ENCODE measurements at regions not wholly inside any gene's neighbourhood (a gene's known extent, or its start where the extent isn't known, plus 50 kb on each side); places are given as distances from the start of the nearest gene placed in this dataset.

DNA sequence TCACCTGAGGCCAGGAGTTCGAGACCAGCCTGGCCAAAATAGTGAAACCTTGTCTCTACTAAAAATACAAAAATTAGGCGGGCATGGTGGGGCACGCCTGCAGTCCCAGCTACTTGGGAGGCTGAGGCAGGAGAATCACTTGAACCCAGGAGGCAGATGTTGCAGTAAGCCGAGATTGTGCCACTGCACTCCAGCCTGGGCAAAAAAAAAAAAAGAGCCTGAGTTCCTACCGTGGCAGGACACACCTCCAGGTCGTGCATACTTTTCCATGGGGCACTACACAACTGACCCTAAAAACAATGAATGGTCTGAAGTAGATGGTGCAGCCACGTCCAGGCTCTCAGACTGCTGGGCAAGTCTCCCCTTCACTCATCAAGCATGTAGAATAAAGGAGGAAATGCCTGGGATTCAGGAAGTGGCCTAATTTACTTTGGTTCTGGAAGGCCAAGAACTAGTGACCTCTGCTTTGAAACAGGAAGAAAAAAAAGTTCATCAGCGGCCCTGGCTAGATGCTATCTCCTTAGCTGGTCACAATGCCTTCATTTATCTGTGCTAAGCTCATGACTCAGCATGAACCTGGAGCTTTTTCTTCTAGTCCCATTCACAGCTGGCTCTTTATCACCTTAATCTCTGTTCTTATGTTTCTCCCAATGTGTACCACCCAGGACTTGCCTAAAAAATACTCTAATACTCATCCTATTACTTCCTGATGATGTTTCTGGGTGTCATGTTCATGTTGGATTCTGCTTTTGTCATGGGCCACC lies 55.8 kb upstream of the OR6J1 start:
- H3K4me1 ChIP-seq (ENCODE audit: control insufficient read depth, insufficient read depth, low read length) = no peaks in the 10 kb centered on the region
- no peaks in the 10 kb centered on the region for H3K27me3 ChIP-seq (ENCODE audit: control insufficient read depth in 1 of 2, insufficient read depth in 2 of 2, low read length in 2 of 2)
- H3K9me3 ChIP-seq (ENCODE audit: control insufficient read depth in 2 of 2, low read length in 2 of 2) = no peaks in the 10 kb centered on the region
- H3K36me3 ChIP-seq (ENCODE audit: control insufficient read depth in 2 of 2, insufficient read depth in 2 of 2, low read length in 2 of 2) = no peaks in the 10 kb centered on the region
- H3K27ac ChIP-seq (ENCODE audit: low read length) = no peak overlapping the region
- no peak overlapping the region for H3K4me3 ChIP-seq (ENCODE audit: low read length in 2 of 2)
- no peak overlapping the region for H3K9ac ChIP-seq (ENCODE audit: low read length in 2 of 2)

DNA sequence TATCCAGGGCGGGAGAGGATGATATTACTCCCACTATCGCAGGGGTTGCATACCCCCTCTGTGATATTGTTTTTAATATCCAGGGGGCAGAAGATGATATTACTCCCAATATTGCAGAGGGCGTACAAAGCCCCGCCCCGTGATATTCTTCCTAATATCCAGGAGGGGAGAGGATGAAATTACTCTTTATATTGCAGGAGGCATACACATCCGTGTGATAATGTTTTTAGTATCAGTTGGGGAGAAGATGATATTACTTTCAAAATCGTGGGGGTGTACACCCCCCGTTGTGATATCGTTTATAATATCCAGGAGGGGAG lies 52.9 kb upstream of the OXA1L start:
- Histone ChIP-seq H3K36me3 (ENCODE audit: control insufficient read depth in 2 of 2, insufficient read depth in 2 of 2, low read length in 2 of 2) (no peaks in the 10 kb centered on the region), H3K4me3 (ENCODE audit: low read length in 2 of 2) (peak overlapping the region in 1 of 2 donors; percentile 17), H3K9me3 (ENCODE audit: control insufficient read depth in 2 of 2, low read length in 2 of 2) (no peaks in the 10 kb centered on the region), H3K27me3 (ENCODE audit: control insufficient read depth in 1 of 2, insufficient read depth in 2 of 2, low read length in 2 of 2) (peaks cover 0 to 1% of the 10 kb centered on the region in 2 donors), H3K9ac (ENCODE audit: low read length in 2 of 2) (no peak overlapping the region), H3K4me1 (ENCODE audit: control insufficient read depth, insufficient read depth, low read length) (no peaks in the 10 kb centered on the region), H3K27ac (ENCODE audit: low read length) (no peak overlapping the region)

DNA sequence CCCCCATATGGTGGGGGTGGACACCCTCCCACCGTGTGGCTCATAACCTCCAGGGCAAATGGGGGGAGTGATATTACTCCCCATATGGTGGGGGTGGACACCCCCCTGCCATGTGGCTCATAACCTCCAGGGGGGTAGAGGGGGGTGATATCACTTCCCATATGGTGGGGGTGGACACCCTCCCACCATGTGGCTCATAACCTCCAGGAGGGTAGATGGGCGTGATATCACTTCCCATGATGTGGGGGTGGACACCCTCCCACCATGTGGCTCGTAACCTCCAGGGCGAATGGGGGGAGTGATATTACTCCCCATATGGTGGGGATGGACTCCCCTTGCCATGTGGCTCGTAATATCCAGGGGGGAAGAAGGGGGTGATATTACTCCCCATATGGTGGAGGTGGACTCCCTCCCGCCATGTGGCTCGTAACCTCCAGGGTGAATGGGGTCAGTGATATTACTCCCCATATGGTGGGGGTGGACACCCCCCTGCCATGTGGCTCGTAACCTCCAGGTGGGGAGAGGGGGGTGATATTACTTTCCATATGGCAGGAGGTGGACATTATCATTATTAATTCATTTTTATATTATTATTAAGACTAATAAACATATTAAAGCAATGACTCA lies 51.2 kb upstream of the OXA1L start:
- H3K4me3 ChIP-seq (ENCODE audit: low read length in 2 of 2) = no peak overlapping the region
- H3K9me3 ChIP-seq (ENCODE audit: control insufficient read depth in 2 of 2, low read length in 2 of 2) = no peaks in the 10 kb centered on the region
- H3K4me1 ChIP-seq (ENCODE audit: control insufficient read depth, insufficient read depth, low read length) = no peaks in the 10 kb centered on the region
- H3K9ac ChIP-seq (ENCODE audit: low read length in 2 of 2) = no peak overlapping the region
- H3K27ac ChIP-seq (ENCODE audit: low read length) = no peak overlapping the region
- H3K27me3 ChIP-seq (ENCODE audit: control insufficient read depth in 1 of 2, insufficient read depth in 2 of 2, low read length in 2 of 2) = no peaks in the 10 kb centered on the region
- H3K36me3 ChIP-seq (ENCODE audit: control insufficient read depth in 2 of 2, insufficient read depth in 2 of 2, low read length in 2 of 2) = no peaks in the 10 kb centered on the region

DNA sequence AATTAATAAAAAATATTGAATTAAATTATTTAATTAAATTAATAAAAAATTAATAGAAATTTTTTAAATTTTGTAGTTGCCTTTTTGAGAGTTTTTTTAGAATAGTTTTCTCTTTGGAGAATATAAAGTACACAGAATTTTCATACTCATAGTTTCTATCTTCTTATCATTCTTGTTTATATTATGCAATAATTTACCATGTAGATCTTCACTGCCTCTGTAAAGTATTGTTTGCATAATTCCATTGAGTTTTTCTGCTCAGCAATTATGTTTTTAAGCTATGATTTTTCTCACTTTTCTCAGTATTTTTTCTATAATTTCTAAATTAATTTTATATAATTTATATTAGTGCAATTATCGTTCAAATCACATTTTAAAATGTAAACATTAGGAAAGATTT lies 50.6 kb upstream of the OXA1L start:
- no peaks in the 10 kb centered on the region for H3K27me3 ChIP-seq (ENCODE audit: control insufficient read depth in 1 of 2, insufficient read depth in 2 of 2, low read length in 2 of 2)
- H3K9me3 ChIP-seq (ENCODE audit: control insufficient read depth in 2 of 2, low read length in 2 of 2) = no peaks in the 10 kb centered on the region

More for the DNA sequence above, 50.6 kb upstream of the OXA1L start:
- H3K27ac ChIP-seq (ENCODE audit: low read length) = no peak overlapping the region
- no peaks in the 10 kb centered on the region for H3K36me3 ChIP-seq (ENCODE audit: control insufficient read depth in 2 of 2, insufficient read depth in 2 of 2, low read length in 2 of 2)
- H3K9ac ChIP-seq (ENCODE audit: low read length in 2 of 2) = no peak overlapping the region
- no peak overlapping the region for H3K4me3 ChIP-seq (ENCODE audit: low read length in 2 of 2)
- H3K4me1 ChIP-seq (ENCODE audit: control insufficient read depth, insufficient read depth, low read length) = no peaks in the 10 kb centered on the region

All from stomach smooth muscle (tissue), 2 donors.